Panc1 (cell line): ENCODE measurements at regions not wholly inside any gene's neighbourhood (a gene's known extent, or its start where the extent isn't known, plus 50 kb on each side); places are given as distances from the start of the nearest gene placed in this dataset.

Source experiments
- ATAC-seq: fragments of 200-7000 bp; cut with Tn5 transposase; 2 replicates; pipeline ENCODE4 v1.9.1; 2020; ENCODE audit warnings: mild to moderate bottlenecking, moderate library complexity
- BruUV-seq: library from RNA; stranded (reverse); fragments of 400-500 nt; replicated peaks from 2 replicates; lab custom pipeline; 2021; lab: Mats Ljungman, UMichigan
- CTCF ChIA-PET: fragments of 300-600 bp; sonication (Branson Sonifier 250); formaldehyde crosslinking; loops from one replicate; lab custom pipeline; 2022; ENCODE audit warnings: antibody characterized with exemption; lab: Charles Lee
- POLR2A ChIA-PET: fragments of 300-600 bp; sonication (Branson Sonifier 250); formaldehyde crosslinking; loops from one replicate; lab custom pipeline; 2022; ENCODE audit warnings: antibody characterized with exemption; lab: Charles Lee
- DNase-seq: peaks from one replicate; pipeline ENCODE4 v3.0.0-alpha.2; 2010; ENCODE audit warnings: low read depth, low spot score
- H3K27ac ChIP-seq: 2 replicates; pipeline ENCODE4 v1.5.1; 2011; ENCODE audit warnings: mild to moderate bottlenecking, low read length, inconsistent platforms
- H3K27me3 ChIP-seq: fragments of 200-500 bp; sonication (Bioruptor generic); 2 replicates; pipeline ENCODE4 v1.6.0; 2014; ENCODE audit warnings: low read length, inconsistent platforms; ENCODE audit not compliant: control insufficient read depth, insufficient read depth
- H3K36me3 ChIP-seq: fragments of 200-500 bp; sonication (Bioruptor generic); 2 replicates; pipeline ENCODE4 v1.5.1; 2014; ENCODE audit warnings: inconsistent platforms, mild to moderate bottlenecking, low read length, moderate library complexity; ENCODE audit not compliant: control insufficient read depth, insufficient read depth
- H3K4me1 ChIP-seq: 2 replicates; pipeline ENCODE4 v1.5.1; 2011; ENCODE audit warnings: inconsistent platforms, mild to moderate bottlenecking, low read length, moderate library complexity; ENCODE audit not compliant: control insufficient read depth, insufficient read depth
- H3K4me3 ChIP-seq, 2 experiments: 2 replicates each; pipeline ENCODE4 v1.5.1; 2011 to 2012; ENCODE audit warnings: low read depth in 2 of 2, low read length in 2 of 2, mild to moderate bottlenecking in 2 of 2, inconsistent platforms in 1 of 2, moderate library complexity in 1 of 2
- H3K9me3 ChIP-seq: fragments of 200-500 bp; sonication (Bioruptor generic); 2 replicates; pipeline ENCODE4 v1.5.1; 2014; ENCODE audit warnings: low read depth, mild to moderate bottlenecking, inconsistent platforms, low read length, moderate library complexity; ENCODE audit not compliant: control insufficient read depth, insufficient read depth
- POLR2AphosphoS5 ChIP-seq: IDR thresholded peaks from 2 replicates; pipeline ENCODE4 v1.6.1; 2012; ENCODE audit warnings: mild to moderate bottlenecking, low read depth, low read length, moderate library complexity
- SIN3A ChIP-seq: IDR thresholded peaks from 2 replicates; pipeline ENCODE4 v1.6.1; 2012; ENCODE audit warnings: low read depth, mild to moderate bottlenecking, low read length, moderate library complexity, borderline replicate concordance; ENCODE audit not compliant: insufficient read depth
- TCF7L2 ChIP-seq: IDR thresholded peaks from 2 replicates; pipeline ENCODE4 v1.6.1; 2011; ENCODE audit warnings: mild to moderate bottlenecking, low read depth, low read length, inconsistent platforms
- in situ Hi-C: cut with HindIII; loops from 2 replicates; pipeline ENCODE4 v1.10.0; 2016; ENCODE audit warnings: low sequenced_read_pairs, low pct_unique_long_range_greater_than_20kb
- intact Hi-C: fragments of 100-400 bp; cut with micrococcal nuclease; formaldehyde crosslinking; loops from one replicate; pipeline ENCODE4 v1.10.0; 2022; ENCODE audit not compliant: unreplicated experiment
- TF ChIP-seq, protein P1 (sequence below), 2 experiments: IDR thresholded peaks; 2 replicates each; pipeline ENCODE4 v1.6.1; 2011 to 2012; ENCODE audit warnings: low read depth in 2 of 2, control low read depth in 1 of 2, low read length in 1 of 2, mild to moderate bottlenecking in 1 of 2, moderate library complexity in 1 of 2; ENCODE audit not compliant: insufficient read depth in 1 of 2
- TF ChIP-seq, protein P2 (sequence below): fragments of 450-650 bp; IDR thresholded peaks from 2 replicates; pipeline ENCODE4 v1.5.1; 2017; ENCODE audit warnings: mild to moderate bottlenecking

DNA sequence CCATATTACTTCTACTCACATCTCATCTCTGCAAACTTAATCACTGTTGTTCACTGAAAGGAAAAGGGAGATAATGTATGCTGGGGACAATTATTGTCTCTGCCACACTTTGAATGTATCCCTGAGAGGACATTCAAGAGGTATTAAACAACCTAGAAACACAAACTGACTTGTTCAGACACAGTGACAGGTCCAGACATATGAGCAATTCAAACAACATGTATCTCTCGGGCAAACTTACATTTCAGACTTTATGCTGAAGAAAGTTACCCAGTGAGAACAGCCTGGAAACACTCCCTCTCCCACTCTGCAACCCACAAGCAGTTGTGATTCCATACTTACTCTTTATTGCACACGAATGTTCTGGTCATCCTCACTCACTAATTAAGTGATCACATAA is 968.7 kb upstream of the SLC10A2 start:
- no peaks in the 10 kb centered on the region for H3K9me3 ChIP-seq
- in situ Hi-C loops (no loop called here), intact Hi-C loops (no loop called here)
- H3K36me3 ChIP-seq = no peaks in the 10 kb centered on the region
- H3K4me3 ChIP-seq = no peak overlapping the region
- CTCF ChIA-PET = no interaction called here
- DNase-seq (no peak), ATAC-seq (no peak)
- no peak overlapping the region for H3K27ac ChIP-seq
- no peaks in the 10 kb centered on the region for H3K27me3 ChIP-seq
- no peaks in the 10 kb centered on the region for H3K4me1 ChIP-seq
- POLR2A ChIA-PET = no interaction called here
- no TSS peak for BruUV-seq
- no peak for TF ChIP-seq TCF7L2
- TF ChIP-seq, protein P1, sequence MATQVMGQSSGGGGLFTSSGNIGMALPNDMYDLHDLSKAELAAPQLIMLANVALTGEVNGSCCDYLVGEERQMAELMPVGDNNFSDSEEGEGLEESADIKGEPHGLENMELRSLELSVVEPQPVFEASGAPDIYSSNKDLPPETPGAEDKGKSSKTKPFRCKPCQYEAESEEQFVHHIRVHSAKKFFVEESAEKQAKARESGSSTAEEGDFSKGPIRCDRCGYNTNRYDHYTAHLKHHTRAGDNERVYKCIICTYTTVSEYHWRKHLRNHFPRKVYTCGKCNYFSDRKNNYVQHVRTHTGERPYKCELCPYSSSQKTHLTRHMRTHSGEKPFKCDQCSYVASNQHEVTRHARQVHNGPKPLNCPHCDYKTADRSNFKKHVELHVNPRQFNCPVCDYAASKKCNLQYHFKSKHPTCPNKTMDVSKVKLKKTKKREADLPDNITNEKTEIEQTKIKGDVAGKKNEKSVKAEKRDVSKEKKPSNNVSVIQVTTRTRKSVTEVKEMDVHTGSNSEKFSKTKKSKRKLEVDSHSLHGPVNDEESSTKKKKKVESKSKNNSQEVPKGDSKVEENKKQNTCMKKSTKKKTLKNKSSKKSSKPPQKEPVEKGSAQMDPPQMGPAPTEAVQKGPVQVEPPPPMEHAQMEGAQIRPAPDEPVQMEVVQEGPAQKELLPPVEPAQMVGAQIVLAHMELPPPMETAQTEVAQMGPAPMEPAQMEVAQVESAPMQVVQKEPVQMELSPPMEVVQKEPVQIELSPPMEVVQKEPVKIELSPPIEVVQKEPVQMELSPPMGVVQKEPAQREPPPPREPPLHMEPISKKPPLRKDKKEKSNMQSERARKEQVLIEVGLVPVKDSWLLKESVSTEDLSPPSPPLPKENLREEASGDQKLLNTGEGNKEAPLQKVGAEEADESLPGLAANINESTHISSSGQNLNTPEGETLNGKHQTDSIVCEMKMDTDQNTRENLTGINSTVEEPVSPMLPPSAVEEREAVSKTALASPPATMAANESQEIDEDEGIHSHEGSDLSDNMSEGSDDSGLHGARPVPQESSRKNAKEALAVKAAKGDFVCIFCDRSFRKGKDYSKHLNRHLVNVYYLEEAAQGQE (IDR thresholded peaks at IDR 0.05; ENCODE audit: insufficient read depth in 1 of 2, low read depth in 2 of 2, low read length in 1 of 2) = no peak
- TF ChIP-seq, protein P2, sequence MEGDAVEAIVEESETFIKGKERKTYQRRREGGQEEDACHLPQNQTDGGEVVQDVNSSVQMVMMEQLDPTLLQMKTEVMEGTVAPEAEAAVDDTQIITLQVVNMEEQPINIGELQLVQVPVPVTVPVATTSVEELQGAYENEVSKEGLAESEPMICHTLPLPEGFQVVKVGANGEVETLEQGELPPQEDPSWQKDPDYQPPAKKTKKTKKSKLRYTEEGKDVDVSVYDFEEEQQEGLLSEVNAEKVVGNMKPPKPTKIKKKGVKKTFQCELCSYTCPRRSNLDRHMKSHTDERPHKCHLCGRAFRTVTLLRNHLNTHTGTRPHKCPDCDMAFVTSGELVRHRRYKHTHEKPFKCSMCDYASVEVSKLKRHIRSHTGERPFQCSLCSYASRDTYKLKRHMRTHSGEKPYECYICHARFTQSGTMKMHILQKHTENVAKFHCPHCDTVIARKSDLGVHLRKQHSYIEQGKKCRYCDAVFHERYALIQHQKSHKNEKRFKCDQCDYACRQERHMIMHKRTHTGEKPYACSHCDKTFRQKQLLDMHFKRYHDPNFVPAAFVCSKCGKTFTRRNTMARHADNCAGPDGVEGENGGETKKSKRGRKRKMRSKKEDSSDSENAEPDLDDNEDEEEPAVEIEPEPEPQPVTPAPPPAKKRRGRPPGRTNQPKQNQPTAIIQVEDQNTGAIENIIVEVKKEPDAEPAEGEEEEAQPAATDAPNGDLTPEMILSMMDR = no peak
- TF ChIP-seq POLR2AphosphoS5 = no peak
- no peak for TF ChIP-seq SIN3A

- no peak overlapping the region for H3K27ac ChIP-seq
- no peak for ATAC-seq
- H3K9me3 ChIP-seq = no peaks in the 10 kb centered on the region
- intact Hi-C loops = no loop called here
- ChIA-PET POLR2A (no interaction called here), CTCF (no interaction called here)
- no peak overlapping the region for H3K4me3 ChIP-seq
- BruUV-seq = no TSS peak
- H3K36me3 ChIP-seq = no peaks in the 10 kb centered on the region
- no peak for DNase-seq
- TF ChIP-seq, protein P1 (IDR thresholded peaks at IDR 0.05; ENCODE audit: insufficient read depth in 1 of 2, low read depth in 2 of 2, low read length in 1 of 2) = no peak
- TF ChIP-seq, protein P2 = no peak
- TF ChIP-seq POLR2AphosphoS5 (no peak), TCF7L2 (no peak), SIN3A (no peak)
- H3K4me1 ChIP-seq = no peaks in the 10 kb centered on the region
- no peaks in the 10 kb centered on the region for H3K27me3 ChIP-seq
- in situ Hi-C loops = no loop called here
Measured at GRCh38 chr13:104025303-104025702, 959.1 kb upstream of the SLC10A2 start.
